ENCODE measurements at regions not wholly inside any gene's neighbourhood (a gene's known extent, or its start where the extent isn't known, plus 50 kb on each side); places are given as distances from the start of the nearest gene placed in this dataset.

- Histone ChIP-seq H3K9me3 (no peaks in the 10 kb centered on the region), H3K27ac (ENCODE audit: low read depth in 2 of 2, low read length in 1 of 2) (no peak overlapping the region; a peak in 1 of 4 replicates), H3K9ac (no peak overlapping the region), H3K4me2 (no peak overlapping the region; the same call in 1 of the 2 replicates), H3K27me3 (ENCODE audit: insufficient read depth) (no peaks in the 10 kb centered on the region), H3K4me3 (ENCODE audit: low read depth in 2 of 2, low read length in 1 of 2) (no peak overlapping the region), H4K20me1 (ENCODE audit: insufficient read depth) (no peaks in the 10 kb centered on the region), H3K36me3 (replicated peaks in 1 of 2; ENCODE audit: control insufficient read depth in 1 of 2, insufficient read depth in 2 of 2, low read length in 1 of 2) (no peaks in the 10 kb centered on the region), H2AFZ (ENCODE audit: low read depth) (no peak overlapping the region), H3K79me2 (ENCODE audit: insufficient read depth) (no peaks in the 10 kb centered on the region), H3K9me2 (no peaks in the 10 kb centered on the region), H3F3A (replicated peaks; ENCODE audit: insufficient read depth) (no peaks in the 10 kb centered on the region), H3K4me1 (ENCODE audit: control insufficient read depth in 1 of 2, insufficient read depth in 2 of 2, low read depth in 1 of 2, low read length in 1 of 2) (peaks cover 0 to 7% of the 10 kb centered on the region in 2 experiments; a peak in 2 of 4 replicates)
- 0 out of 2 replicates have a peak, but pooled peaks have one; percentile 39 for TF ChIP-seq SIN3A (IDR thresholded peaks at IDR 0.05; ENCODE audit: borderline replicate concordance, low read depth, low read length)
- TF ChIP-seq, protein P1, sequence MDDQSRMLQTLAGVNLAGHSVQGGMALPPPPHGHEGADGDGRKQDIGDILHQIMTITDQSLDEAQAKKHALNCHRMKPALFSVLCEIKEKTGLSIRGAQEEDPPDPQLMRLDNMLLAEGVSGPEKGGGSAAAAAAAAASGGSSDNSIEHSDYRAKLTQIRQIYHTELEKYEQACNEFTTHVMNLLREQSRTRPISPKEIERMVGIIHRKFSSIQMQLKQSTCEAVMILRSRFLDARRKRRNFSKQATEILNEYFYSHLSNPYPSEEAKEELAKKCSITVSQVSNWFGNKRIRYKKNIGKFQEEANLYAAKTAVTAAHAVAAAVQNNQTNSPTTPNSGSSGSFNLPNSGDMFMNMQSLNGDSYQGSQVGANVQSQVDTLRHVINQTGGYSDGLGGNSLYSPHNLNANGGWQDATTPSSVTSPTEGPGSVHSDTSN (IDR thresholded peaks at IDR 0.05): peak; percentile 81
- no peak for TF ChIP-seq SMC3 (IDR thresholded peaks at IDR 0.05; ENCODE audit: low read depth, low read length)
- peak; percentile 95 for TF ChIP-seq FOSL2 (IDR thresholded peaks at IDR 0.05; ENCODE audit: borderline replicate concordance, low read depth)
- peak; percentile 34; the same call in 1 of the 2 replicates for TF ChIP-seq RXRA (IDR thresholded peaks at IDR 0.05; ENCODE audit: borderline replicate concordance, low read depth)
- no peak for TF ChIP-seq GATA2 (CRISPR knock-in tag; IDR thresholded peaks at IDR 0.05)
- peak; percentile 88 for TF ChIP-seq JUND (IDR thresholded peaks at IDR 0.05)
- TF ChIP-seq RAD21 (IDR thresholded peaks at IDR 0.05; ENCODE audit: low read length): no peak
- TF ChIP-seq TEAD4 (IDR thresholded peaks at IDR 0.05; ENCODE audit: borderline replicate concordance, insufficient read depth): 0 out of 2 replicates have a peak, but pooled peaks have one; percentile 62
- TF ChIP-seq MEF2A (IDR thresholded peaks at IDR 0.05; ENCODE audit: borderline replicate concordance, low read depth): peak; percentile 74
- no peak for TF ChIP-seq GABPA (IDR thresholded peaks at IDR 0.05; ENCODE audit: low read depth)
- peak in 1 of 2 experiments; percentile 51; a peak in 1 of 4 replicates for TF ChIP-seq EP300 (IDR thresholded peaks at IDR 0.05; ENCODE audit: borderline replicate concordance in 1 of 2, low read depth in 1 of 2, low read length in 1 of 2)
- no peak for TF ChIP-seq ELF1 (IDR thresholded peaks at IDR 0.05)
- TF ChIP-seq MXI1 (IDR thresholded peaks at IDR 0.05; ENCODE audit: low read depth, low read length): no peak
- TF ChIP-seq, protein P2, sequence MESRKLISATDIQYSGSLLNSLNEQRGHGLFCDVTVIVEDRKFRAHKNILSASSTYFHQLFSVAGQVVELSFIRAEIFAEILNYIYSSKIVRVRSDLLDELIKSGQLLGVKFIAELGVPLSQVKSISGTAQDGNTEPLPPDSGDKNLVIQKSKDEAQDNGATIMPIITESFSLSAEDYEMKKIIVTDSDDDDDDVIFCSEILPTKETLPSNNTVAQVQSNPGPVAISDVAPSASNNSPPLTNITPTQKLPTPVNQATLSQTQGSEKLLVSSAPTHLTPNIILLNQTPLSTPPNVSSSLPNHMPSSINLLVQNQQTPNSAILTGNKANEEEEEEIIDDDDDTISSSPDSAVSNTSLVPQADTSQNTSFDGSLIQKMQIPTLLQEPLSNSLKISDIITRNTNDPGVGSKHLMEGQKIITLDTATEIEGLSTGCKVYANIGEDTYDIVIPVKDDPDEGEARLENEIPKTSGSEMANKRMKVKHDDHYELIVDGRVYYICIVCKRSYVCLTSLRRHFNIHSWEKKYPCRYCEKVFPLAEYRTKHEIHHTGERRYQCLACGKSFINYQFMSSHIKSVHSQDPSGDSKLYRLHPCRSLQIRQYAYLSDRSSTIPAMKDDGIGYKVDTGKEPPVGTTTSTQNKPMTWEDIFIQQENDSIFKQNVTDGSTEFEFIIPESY (IDR thresholded peaks at IDR 0.05; ENCODE audit: borderline replicate concordance, low read depth): no peak
- peak; percentile 81 for TF ChIP-seq TCF12 (IDR thresholded peaks at IDR 0.05)
- TF ChIP-seq POLR2AphosphoS5 (IDR thresholded peaks at IDR 0.05; ENCODE audit: low read depth, low read length): peak; percentile 35; the same call in 1 of the 2 replicates
- TF ChIP-seq, protein P3, sequence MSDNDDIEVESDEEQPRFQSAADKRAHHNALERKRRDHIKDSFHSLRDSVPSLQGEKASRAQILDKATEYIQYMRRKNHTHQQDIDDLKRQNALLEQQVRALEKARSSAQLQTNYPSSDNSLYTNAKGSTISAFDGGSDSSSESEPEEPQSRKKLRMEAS (IDR thresholded peaks at IDR 0.05; ENCODE audit: low read depth): peak; percentile 44; the same call in 1 of the 2 replicates
- 24% methylated on average over 4 of the region's 4 CpGs for WGBS (ENCODE audit: low lambda C conversion rate)
- ChIA-PET POLR2A (no interaction called here), CTCF (interaction anchor here (0.9 to 1.5 kb wide), 4 partner anchors 145 to 385 kb away, joined by 3 to 5 read pairs (median 4); no protein-coding TSS in a partner anchor)
- no peak for DNase-seq
Measured at GRCh38 chr3:159620873-159621272, 367.8 kb upstream of the IL12A start.
